Liver (tissue), 3 donors: ENCODE measurements at regions not wholly inside any gene's neighbourhood (a gene's known extent, or its start where the extent isn't known, plus 50 kb on each side); places are given as distances from the start of the nearest gene placed in this dataset.
"Not testable (repeated sequence)": the region's sequence is repeated elsewhere in the genome, so short reads cannot be mapped to it uniquely, and the experiment has no call there.

ENCODE experiments used
- ATF3 ChIP-seq: IDR thresholded peaks from 2 replicates; pipeline ENCODE4 v1.6.1; 2016; ENCODE audit warnings: antibody characterized with exemption
- TAF1 ChIP-seq: conservative IDR thresholded peaks from 2 replicates; pipeline ENCODE4 v1.6.1; 2016; ENCODE audit warnings: antibody characterized with exemption, mild to moderate bottlenecking
- TF ChIP-seq, protein P1 (sequence below): fragments of 150-350 bp; IDR thresholded peaks from 2 replicates; pipeline ENCODE4 v1.5.1; 2017; ENCODE audit warnings: improper control_type of control experiment, low read depth, low read length; ENCODE audit not compliant: missing input control
- TF ChIP-seq, protein P2 (sequence below): IDR thresholded peaks from 2 replicates; pipeline ENCODE4 v1.6.1; 2016; ENCODE audit warnings: antibody characterized with exemption
- donor health status: healthy.
- donor health status: healthy.

DNA sequence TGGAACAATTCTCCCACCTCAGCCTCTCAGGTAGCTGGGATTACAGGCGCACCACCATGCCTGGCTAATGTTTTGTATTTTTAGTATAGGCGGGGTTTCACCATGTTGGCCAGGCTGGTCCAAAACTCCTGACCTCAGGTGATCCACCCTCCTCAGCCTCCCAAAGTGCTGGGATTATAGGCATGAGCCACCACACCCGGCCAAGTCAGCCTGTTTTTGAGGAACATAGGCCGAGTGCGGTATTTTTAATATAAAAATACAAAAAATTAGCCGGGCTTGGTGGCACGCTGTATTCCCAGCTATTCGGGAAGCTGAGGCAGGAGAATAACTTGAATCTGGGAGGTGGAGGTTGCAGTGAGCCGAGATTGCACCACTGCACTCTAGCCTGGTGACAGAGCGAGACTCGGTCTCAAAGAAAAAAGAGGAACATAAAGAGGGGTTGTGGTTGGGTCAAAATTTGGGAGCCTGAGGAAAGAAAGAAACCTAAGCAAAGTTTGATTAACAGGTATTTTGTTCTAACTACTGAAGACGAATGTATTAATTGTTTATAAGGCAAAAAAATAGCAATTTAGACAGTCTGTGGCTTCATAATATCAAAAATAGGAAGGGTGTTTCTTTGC, 51.6 kb upstream of the ZNF254 start:
- TF ChIP-seq, protein P1, sequence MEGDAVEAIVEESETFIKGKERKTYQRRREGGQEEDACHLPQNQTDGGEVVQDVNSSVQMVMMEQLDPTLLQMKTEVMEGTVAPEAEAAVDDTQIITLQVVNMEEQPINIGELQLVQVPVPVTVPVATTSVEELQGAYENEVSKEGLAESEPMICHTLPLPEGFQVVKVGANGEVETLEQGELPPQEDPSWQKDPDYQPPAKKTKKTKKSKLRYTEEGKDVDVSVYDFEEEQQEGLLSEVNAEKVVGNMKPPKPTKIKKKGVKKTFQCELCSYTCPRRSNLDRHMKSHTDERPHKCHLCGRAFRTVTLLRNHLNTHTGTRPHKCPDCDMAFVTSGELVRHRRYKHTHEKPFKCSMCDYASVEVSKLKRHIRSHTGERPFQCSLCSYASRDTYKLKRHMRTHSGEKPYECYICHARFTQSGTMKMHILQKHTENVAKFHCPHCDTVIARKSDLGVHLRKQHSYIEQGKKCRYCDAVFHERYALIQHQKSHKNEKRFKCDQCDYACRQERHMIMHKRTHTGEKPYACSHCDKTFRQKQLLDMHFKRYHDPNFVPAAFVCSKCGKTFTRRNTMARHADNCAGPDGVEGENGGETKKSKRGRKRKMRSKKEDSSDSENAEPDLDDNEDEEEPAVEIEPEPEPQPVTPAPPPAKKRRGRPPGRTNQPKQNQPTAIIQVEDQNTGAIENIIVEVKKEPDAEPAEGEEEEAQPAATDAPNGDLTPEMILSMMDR: not testable (repeated sequence)
- TF ChIP-seq, protein P2, sequence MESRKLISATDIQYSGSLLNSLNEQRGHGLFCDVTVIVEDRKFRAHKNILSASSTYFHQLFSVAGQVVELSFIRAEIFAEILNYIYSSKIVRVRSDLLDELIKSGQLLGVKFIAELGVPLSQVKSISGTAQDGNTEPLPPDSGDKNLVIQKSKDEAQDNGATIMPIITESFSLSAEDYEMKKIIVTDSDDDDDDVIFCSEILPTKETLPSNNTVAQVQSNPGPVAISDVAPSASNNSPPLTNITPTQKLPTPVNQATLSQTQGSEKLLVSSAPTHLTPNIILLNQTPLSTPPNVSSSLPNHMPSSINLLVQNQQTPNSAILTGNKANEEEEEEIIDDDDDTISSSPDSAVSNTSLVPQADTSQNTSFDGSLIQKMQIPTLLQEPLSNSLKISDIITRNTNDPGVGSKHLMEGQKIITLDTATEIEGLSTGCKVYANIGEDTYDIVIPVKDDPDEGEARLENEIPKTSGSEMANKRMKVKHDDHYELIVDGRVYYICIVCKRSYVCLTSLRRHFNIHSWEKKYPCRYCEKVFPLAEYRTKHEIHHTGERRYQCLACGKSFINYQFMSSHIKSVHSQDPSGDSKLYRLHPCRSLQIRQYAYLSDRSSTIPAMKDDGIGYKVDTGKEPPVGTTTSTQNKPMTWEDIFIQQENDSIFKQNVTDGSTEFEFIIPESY: not testable (repeated sequence)
- not testable (repeated sequence) for TF ChIP-seq TAF1, ATF3
